Liver (tissue), 8 donors: ENCODE measurements at regions not wholly inside any gene's neighbourhood (a gene's known extent, or its start where the extent isn't known, plus 50 kb on each side); places are given as distances from the start of the nearest gene placed in this dataset.

Experiments used
- DNase-seq: peaks from one replicate; pipeline ENCODE4 v3.0.0-alpha.2; 2017; ENCODE audit warnings: low spot score
- H3K27ac ChIP-seq, 2 donors: one replicate each; pipeline ENCODE4 v1.7.0; 2013; ENCODE audit warnings: inconsistent platforms in 2 of 2, low read length in 2 of 2, control low read depth in 1 of 2, low read depth in 1 of 2, mild to moderate bottlenecking in 1 of 2
- H3K27me3 ChIP-seq, 4 donors: one replicate each; pipeline versions ENCODE4 v1.6.1 to v1.7.0; 2013; ENCODE audit warnings: low read length in 3 of 4, inconsistent platforms in 1 of 4, mild to moderate bottlenecking in 1 of 4, moderate library complexity in 1 of 4; ENCODE audit not compliant: control insufficient read depth in 4 of 4, insufficient read depth in 4 of 4
- H3K36me3 ChIP-seq, 4 donors: one replicate each; pipeline versions ENCODE4 v1.6.1 to v1.7.0; 2013; ENCODE audit warnings: low read length in 3 of 4, mild to moderate bottlenecking in 3 of 4, low read depth in 1 of 4, moderate library complexity in 1 of 4; ENCODE audit not compliant: control insufficient read depth in 4 of 4, insufficient read depth in 3 of 4
- H3K4me1 ChIP-seq, 4 donors: one replicate each; pipeline versions ENCODE4 v1.6.1 to v1.7.0; 2013; ENCODE audit warnings: low read length in 3 of 4, mild to moderate bottlenecking in 3 of 4, moderate library complexity in 1 of 4; ENCODE audit not compliant: control insufficient read depth in 4 of 4, insufficient read depth in 4 of 4
- H3K4me3 ChIP-seq, 3 donors: one replicate each; pipeline versions ENCODE4 v1.6.1 to v1.7.0; 2013; ENCODE audit warnings: low read length in 3 of 3, control low read depth in 1 of 3, low read depth in 1 of 3, mild to moderate bottlenecking in 1 of 3
- H3K9ac ChIP-seq, 2 donors: one replicate each; pipeline ENCODE4 v1.7.0; 2013; ENCODE audit warnings: low read length in 2 of 2, mild to moderate bottlenecking in 2 of 2, moderate library complexity in 2 of 2, control low read depth in 1 of 2, low read depth in 1 of 2
- H3K9me3 ChIP-seq, 4 donors: one replicate each; pipeline versions ENCODE4 v1.6.1 to v1.7.0; 2013; ENCODE audit warnings: low read length in 3 of 4; ENCODE audit not compliant: control insufficient read depth in 4 of 4
- EGR1 ChIP-seq, 2 donors: IDR thresholded peaks; 2 replicates each; pipeline ENCODE4 v1.6.1; 2016 to 2018; ENCODE audit warnings: antibody characterized with exemption in 2 of 2, low read depth in 2 of 2
- FOXA1 ChIP-seq: IDR thresholded peaks from 2 replicates; pipeline ENCODE4 v1.6.1; 2016; ENCODE audit warnings: antibody characterized with exemption
- FOXA2 ChIP-seq: IDR thresholded peaks from 2 replicates; pipeline ENCODE4 v1.6.1; 2016; ENCODE audit warnings: antibody characterized with exemption
- HNF4A ChIP-seq, 2 donors: conservative IDR thresholded peaks; 2 replicates each; pipeline ENCODE4 v1.6.1; 2016; ENCODE audit warnings: antibody characterized with exemption in 2 of 2, mild to moderate bottlenecking in 2 of 2
- HNF4G ChIP-seq: IDR thresholded peaks from 2 replicates; pipeline ENCODE4 v1.6.1; 2016; ENCODE audit warnings: antibody characterized with exemption
- JUND ChIP-seq, 2 donors: IDR thresholded peaks; 2 replicates each; pipeline ENCODE4 v1.6.1; 2016; ENCODE audit warnings: antibody characterized with exemption in 2 of 2
- NR2F2 ChIP-seq: IDR thresholded peaks from 2 replicates; pipeline ENCODE4 v1.6.1; 2016; ENCODE audit warnings: antibody characterized with exemption
- RAD21 ChIP-seq, 2 donors: IDR thresholded peaks; 2 replicates each; pipeline ENCODE4 v1.6.1; 2016; ENCODE audit warnings: antibody characterized with exemption in 2 of 2, mild to moderate bottlenecking in 2 of 2
- RXRA ChIP-seq, 2 donors: IDR thresholded peaks; 2 replicates each; pipeline ENCODE4 v1.6.1; 2017 to 2018; ENCODE audit warnings: antibody characterized with exemption in 2 of 2, mild to moderate bottlenecking in 1 of 2
- SP1 ChIP-seq: IDR thresholded peaks from 2 replicates; pipeline ENCODE4 v1.6.1; 2018; ENCODE audit warnings: antibody characterized with exemption, mild to moderate bottlenecking
- TAF1 ChIP-seq: conservative IDR thresholded peaks from 2 replicates; pipeline ENCODE4 v1.6.1; 2016; ENCODE audit warnings: antibody characterized with exemption, mild to moderate bottlenecking
- YY1 ChIP-seq: IDR thresholded peaks from 2 replicates; pipeline ENCODE4 v1.6.1; 2016; ENCODE audit warnings: antibody characterized with exemption, mild to moderate bottlenecking
- WGBS: extraction: QIAGEN DNeasy Blood & Tissue Kit; methylation state at CpG from one replicate; pipeline ENCODE4 v1.1.7; 2013; 5-methylcytosine and 5-hydroxymethylcytosine counted together
- TF ChIP-seq, protein P1 (sequence below): IDR thresholded peaks from 2 replicates; pipeline ENCODE4 v1.6.1; 2016; ENCODE audit warnings: antibody characterized with exemption
- TF ChIP-seq, protein P2 (sequence below): IDR thresholded peaks from 2 replicates; pipeline ENCODE4 v1.6.1; 2016; ENCODE audit warnings: antibody characterized with exemption, mild to moderate bottlenecking
- TF ChIP-seq, protein P3 (sequence below): fragments of 150-350 bp; IDR thresholded peaks from 2 replicates; pipeline ENCODE4 v1.5.1; 2017; ENCODE audit warnings: improper control_type of control experiment, low read depth, low read length; ENCODE audit not compliant: missing input control
- TF ChIP-seq, protein P4 (sequence below): IDR thresholded peaks from 2 replicates; pipeline ENCODE4 v1.6.1; 2016; ENCODE audit warnings: antibody characterized with exemption
- donor health status: healthy.
- donor health status: healthy.
- donor health status: healthy.
- donor health status: healthy.
- donor health status: healthy.

DNA sequence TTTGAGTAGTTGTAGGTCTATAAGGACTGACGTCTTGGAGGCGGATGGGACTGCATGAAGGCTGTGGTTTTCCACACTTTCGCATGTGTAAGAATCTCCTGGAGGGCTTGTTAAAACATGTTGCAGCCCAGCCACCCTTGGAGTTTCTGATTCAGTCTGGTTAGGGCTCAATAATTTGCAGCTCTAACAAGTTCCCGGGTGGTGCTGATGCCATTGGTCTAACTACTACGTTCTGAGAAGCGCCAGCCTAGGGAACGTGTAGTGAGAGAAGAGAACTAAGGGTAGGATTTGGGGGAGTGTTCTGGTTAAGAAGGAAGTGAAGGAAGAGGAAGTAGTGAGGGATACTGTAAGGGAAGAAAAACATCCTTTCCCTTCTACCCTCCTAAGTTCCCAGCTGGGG, 138.9 kb downstream of the LARP7 start:
- TF ChIP-seq RAD21 (IDR thresholded peaks at IDR 0.05) = no peak
- no peak for TF ChIP-seq TAF1
- no peak for TF ChIP-seq HNF4G
- TF ChIP-seq FOXA2 = no peak
- no peak for TF ChIP-seq HNF4A (conservative IDR thresholded peaks at IDR 0.05)
- TF ChIP-seq, protein P1, sequence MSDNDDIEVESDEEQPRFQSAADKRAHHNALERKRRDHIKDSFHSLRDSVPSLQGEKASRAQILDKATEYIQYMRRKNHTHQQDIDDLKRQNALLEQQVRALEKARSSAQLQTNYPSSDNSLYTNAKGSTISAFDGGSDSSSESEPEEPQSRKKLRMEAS = no peak
- no peak for TF ChIP-seq RXRA (IDR thresholded peaks at IDR 0.05)
- no peak for TF ChIP-seq YY1
- TF ChIP-seq JUND (IDR thresholded peaks at IDR 0.05) = no peak
- TF ChIP-seq, protein P2, sequence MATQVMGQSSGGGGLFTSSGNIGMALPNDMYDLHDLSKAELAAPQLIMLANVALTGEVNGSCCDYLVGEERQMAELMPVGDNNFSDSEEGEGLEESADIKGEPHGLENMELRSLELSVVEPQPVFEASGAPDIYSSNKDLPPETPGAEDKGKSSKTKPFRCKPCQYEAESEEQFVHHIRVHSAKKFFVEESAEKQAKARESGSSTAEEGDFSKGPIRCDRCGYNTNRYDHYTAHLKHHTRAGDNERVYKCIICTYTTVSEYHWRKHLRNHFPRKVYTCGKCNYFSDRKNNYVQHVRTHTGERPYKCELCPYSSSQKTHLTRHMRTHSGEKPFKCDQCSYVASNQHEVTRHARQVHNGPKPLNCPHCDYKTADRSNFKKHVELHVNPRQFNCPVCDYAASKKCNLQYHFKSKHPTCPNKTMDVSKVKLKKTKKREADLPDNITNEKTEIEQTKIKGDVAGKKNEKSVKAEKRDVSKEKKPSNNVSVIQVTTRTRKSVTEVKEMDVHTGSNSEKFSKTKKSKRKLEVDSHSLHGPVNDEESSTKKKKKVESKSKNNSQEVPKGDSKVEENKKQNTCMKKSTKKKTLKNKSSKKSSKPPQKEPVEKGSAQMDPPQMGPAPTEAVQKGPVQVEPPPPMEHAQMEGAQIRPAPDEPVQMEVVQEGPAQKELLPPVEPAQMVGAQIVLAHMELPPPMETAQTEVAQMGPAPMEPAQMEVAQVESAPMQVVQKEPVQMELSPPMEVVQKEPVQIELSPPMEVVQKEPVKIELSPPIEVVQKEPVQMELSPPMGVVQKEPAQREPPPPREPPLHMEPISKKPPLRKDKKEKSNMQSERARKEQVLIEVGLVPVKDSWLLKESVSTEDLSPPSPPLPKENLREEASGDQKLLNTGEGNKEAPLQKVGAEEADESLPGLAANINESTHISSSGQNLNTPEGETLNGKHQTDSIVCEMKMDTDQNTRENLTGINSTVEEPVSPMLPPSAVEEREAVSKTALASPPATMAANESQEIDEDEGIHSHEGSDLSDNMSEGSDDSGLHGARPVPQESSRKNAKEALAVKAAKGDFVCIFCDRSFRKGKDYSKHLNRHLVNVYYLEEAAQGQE = no peak
- no peak for TF ChIP-seq EGR1 (IDR thresholded peaks at IDR 0.05; ENCODE audit: low read depth in 2 of 2)
- TF ChIP-seq, protein P3, sequence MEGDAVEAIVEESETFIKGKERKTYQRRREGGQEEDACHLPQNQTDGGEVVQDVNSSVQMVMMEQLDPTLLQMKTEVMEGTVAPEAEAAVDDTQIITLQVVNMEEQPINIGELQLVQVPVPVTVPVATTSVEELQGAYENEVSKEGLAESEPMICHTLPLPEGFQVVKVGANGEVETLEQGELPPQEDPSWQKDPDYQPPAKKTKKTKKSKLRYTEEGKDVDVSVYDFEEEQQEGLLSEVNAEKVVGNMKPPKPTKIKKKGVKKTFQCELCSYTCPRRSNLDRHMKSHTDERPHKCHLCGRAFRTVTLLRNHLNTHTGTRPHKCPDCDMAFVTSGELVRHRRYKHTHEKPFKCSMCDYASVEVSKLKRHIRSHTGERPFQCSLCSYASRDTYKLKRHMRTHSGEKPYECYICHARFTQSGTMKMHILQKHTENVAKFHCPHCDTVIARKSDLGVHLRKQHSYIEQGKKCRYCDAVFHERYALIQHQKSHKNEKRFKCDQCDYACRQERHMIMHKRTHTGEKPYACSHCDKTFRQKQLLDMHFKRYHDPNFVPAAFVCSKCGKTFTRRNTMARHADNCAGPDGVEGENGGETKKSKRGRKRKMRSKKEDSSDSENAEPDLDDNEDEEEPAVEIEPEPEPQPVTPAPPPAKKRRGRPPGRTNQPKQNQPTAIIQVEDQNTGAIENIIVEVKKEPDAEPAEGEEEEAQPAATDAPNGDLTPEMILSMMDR = no peak
- no peak for TF ChIP-seq NR2F2
- no peak for TF ChIP-seq FOXA1
- WGBS = 71% methylated on average over 7 of the region's 7 CpGs
- H3K36me3 ChIP-seq = no peaks in the 10 kb centered on the region

DNA sequence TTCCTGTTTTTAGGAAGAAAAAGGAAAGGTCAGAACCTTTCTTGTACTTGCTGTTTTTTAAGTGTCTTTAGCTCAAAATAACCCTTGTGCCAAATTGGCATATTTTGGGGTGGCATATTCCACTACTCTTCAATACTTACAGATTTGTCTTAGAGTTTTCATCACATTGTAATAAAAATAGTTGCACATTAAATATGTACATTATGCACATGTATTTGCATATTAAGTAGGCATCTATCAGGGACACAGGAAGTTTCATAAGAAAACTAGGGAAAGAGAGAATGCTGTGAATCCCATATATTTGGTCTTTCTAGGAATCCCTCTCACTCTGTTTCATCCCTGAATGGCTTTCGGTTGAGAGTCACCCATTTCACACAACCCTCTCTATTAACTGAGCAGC, 139.6 kb downstream of the LARP7 start:
- TF ChIP-seq, protein P4, sequence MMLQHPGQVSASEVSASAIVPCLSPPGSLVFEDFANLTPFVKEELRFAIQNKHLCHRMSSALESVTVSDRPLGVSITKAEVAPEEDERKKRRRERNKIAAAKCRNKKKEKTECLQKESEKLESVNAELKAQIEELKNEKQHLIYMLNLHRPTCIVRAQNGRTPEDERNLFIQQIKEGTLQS = no peak
- TF ChIP-seq SP1 (no peak), YY1 (no peak), NR2F2 (no peak), RAD21 (IDR thresholded peaks at IDR 0.05) (no peak)
- H3K9me3 ChIP-seq = no peaks in the 10 kb centered on the region
- H3K4me1 ChIP-seq = no peaks in the 10 kb centered on the region
- H3K36me3 ChIP-seq = no peaks in the 10 kb centered on the region
- no peak for DNase-seq
- H3K27me3 ChIP-seq = no peaks in the 10 kb centered on the region
- 87% methylated on average over 1 of the region's 1 CpG for WGBS
- no peak overlapping the region for H3K9ac ChIP-seq
- no peak overlapping the region for H3K4me3 ChIP-seq
- no peak overlapping the region for H3K27ac ChIP-seq

More for the DNA sequence above, 138.9 kb downstream of the LARP7 start:
- Histone ChIP-seq H3K9me3 (no peaks in the 10 kb centered on the region), H3K4me3 (no peak overlapping the region), H3K4me1 (no peaks in the 10 kb centered on the region), H3K27me3 (no peaks in the 10 kb centered on the region), H3K27ac (no peak overlapping the region), H3K9ac (no peak overlapping the region)
- DNase-seq = no peak
